Ishikawa (cell line): ENCODE measurements at regions not wholly inside any gene's neighbourhood (a gene's known extent, or its start where the extent isn't known, plus 50 kb on each side); places are given as distances from the start of the nearest gene placed in this dataset.

ENCODE experiments used
- CREB1 ChIP-seq: IDR thresholded peaks from 2 replicates; pipeline ENCODE4 v1.6.1; 2012; ENCODE audit warnings: low read depth
- EP300 ChIP-seq: IDR thresholded peaks from 2 replicates; pipeline ENCODE4 v1.6.1; 2012; ENCODE audit warnings: borderline replicate concordance
- RAD21 ChIP-seq: IDR thresholded peaks from 2 replicates; pipeline ENCODE4 v1.6.1; 2012; ENCODE audit warnings: low read depth
- TAF1 ChIP-seq: IDR thresholded peaks from 2 replicates; pipeline ENCODE4 v1.6.1; 2012; ENCODE audit warnings: low read depth, mild to moderate bottlenecking
- TCF12 ChIP-seq: IDR thresholded peaks from 2 replicates; pipeline ENCODE4 v1.6.1; 2012; ENCODE audit warnings: low read depth
- TEAD4 ChIP-seq: IDR thresholded peaks from 2 replicates; pipeline ENCODE4 v1.6.1; 2012
- YY1 ChIP-seq: IDR thresholded peaks from 2 replicates; pipeline ENCODE4 v1.6.1; 2012; ENCODE audit warnings: low read depth
- TF ChIP-seq, protein P1 (sequence below): IDR thresholded peaks from 2 replicates; pipeline ENCODE4 v1.6.1; 2012
- TF ChIP-seq, protein P2 (sequence below): IDR thresholded peaks from 2 replicates; pipeline ENCODE4 v1.6.1; 2012
- TF ChIP-seq, protein P3 (sequence below): IDR thresholded peaks from 2 replicates; pipeline ENCODE4 v1.6.1; 2012; ENCODE audit warnings: low read depth, mild to moderate bottlenecking

DNA sequence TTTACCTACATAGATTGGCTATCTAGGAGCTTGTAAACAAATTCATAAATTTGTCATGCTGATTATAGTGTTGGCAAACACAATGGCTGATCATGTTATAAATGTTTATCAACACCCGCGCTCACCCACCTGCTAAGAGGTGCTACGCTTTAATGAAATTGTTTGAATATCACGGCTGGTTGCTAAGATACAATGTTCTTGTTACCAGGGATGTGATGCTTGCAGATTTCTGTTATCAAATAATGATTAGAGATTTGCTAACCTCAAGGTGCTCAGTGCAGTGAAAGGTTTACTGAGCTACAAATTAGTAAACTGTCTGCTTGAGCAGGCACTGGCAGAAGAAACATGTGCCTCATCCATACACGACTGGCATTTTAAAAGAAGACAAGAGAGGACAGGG lies 160.0 kb upstream of the ZEB2 start:
- TF ChIP-seq RAD21 (no peak), CREB1 (no peak), TEAD4 (no peak), TAF1 (no peak), EP300 (no peak), TCF12 (no peak), YY1 (no peak)
- TF ChIP-seq, protein P1, sequence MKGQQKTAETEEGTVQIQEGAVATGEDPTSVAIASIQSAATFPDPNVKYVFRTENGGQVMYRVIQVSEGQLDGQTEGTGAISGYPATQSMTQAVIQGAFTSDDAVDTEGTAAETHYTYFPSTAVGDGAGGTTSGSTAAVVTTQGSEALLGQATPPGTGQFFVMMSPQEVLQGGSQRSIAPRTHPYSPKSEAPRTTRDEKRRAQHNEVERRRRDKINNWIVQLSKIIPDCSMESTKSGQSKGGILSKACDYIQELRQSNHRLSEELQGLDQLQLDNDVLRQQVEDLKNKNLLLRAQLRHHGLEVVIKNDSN = no peak
- TF ChIP-seq, protein P2, sequence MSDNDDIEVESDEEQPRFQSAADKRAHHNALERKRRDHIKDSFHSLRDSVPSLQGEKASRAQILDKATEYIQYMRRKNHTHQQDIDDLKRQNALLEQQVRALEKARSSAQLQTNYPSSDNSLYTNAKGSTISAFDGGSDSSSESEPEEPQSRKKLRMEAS = no peak
- TF ChIP-seq, protein P3, sequence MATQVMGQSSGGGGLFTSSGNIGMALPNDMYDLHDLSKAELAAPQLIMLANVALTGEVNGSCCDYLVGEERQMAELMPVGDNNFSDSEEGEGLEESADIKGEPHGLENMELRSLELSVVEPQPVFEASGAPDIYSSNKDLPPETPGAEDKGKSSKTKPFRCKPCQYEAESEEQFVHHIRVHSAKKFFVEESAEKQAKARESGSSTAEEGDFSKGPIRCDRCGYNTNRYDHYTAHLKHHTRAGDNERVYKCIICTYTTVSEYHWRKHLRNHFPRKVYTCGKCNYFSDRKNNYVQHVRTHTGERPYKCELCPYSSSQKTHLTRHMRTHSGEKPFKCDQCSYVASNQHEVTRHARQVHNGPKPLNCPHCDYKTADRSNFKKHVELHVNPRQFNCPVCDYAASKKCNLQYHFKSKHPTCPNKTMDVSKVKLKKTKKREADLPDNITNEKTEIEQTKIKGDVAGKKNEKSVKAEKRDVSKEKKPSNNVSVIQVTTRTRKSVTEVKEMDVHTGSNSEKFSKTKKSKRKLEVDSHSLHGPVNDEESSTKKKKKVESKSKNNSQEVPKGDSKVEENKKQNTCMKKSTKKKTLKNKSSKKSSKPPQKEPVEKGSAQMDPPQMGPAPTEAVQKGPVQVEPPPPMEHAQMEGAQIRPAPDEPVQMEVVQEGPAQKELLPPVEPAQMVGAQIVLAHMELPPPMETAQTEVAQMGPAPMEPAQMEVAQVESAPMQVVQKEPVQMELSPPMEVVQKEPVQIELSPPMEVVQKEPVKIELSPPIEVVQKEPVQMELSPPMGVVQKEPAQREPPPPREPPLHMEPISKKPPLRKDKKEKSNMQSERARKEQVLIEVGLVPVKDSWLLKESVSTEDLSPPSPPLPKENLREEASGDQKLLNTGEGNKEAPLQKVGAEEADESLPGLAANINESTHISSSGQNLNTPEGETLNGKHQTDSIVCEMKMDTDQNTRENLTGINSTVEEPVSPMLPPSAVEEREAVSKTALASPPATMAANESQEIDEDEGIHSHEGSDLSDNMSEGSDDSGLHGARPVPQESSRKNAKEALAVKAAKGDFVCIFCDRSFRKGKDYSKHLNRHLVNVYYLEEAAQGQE = no peak
